Activated naive CD4-positive, alpha-beta T cell treated with anti-CD3 and anti-CD28 coated beads, Interleukin-2, amount 50 U/mL, for 16 hours (primary cell): ENCODE measurements at regions not wholly inside any gene's neighbourhood (a gene's known extent, or its start where the extent isn't known, plus 50 kb on each side); places are given as distances from the start of the nearest gene placed in this dataset.
"Not testable (repeated sequence)": the region's sequence is repeated elsewhere in the genome, so short reads cannot be mapped to it uniquely, and the experiment has no call there.

Experiments used
- DNase-seq: peaks from one replicate; pipeline ENCODE4 v3.0.0-alpha.2; 2020

DNA sequence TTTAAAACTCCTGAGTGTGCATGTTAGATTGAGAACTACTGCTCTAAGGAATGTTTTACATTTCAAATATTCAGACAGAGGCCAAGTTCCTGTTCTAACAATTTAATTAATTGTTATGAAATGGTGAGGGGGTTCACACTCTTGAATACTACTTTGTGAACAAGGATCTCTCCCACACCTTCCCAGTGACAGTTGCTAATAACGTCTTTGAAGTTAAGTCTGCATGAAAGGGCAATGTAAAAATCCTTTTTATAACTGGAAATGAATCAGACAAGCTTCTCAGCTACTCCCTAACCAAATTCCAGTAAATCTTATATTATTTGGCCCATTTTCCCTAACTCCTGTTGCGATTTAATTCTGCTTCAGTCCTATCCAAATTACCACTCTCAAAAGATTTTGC lies 828.5 kb upstream of the ADAMTS5 start:
- no peak for DNase-seq

DNA sequence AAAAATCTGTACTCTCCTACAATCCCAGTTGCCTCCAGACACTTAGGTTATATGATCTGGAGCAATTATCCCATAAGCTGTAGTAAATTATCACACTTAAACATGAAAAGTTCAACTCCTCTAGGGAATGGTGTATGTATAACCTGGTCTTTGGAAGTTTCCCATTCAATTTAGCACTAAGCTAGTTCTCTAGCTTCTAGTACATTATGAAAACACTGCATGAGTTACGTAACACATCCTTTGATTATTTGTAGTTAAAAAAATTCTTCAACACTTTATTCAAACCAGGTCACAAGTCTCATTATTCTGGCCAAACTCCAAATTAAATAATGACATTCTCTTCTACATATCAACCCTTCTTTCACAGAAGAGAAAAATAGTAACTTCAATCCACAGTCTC lies 827.0 kb upstream of the ADAMTS5 start:
- DNase-seq: no peak

DNA sequence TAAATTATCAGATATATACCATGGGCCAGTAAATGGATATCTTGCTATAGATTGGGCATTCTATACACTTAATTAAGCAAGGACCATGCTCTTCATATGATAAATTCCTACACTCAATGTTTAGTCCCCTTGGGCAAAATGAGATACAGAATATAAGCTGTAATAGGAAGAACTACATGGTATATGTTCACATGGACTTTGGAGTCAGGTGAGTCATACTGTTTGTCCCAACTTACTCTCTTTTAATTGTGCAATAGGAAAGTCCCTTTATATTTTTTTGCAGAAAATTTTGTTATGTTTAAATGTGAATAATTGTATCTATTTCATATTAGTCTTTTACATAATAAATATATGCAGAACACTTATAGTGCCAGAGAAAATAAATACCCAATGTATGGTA lies 820.2 kb upstream of the ADAMTS5 start:
- no peak for DNase-seq

DNA sequence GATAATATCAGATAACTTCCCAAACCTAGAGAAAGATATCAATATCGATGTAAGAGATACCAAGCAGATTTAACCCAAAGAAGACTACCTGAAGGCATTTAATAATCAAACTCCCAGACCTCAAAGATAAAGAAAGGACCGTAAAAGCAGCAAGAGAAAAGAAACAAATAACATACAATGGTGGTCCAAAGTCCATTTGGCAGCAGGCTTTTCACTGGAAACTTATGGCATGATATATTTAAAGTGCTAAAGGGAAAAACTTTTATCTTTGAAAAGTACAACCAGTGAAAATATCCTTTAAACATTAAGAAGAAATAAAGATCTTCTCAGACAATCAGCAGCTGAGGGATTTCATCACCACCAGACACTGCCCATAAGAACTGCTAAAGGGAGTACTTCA lies 812.7 kb upstream of the ADAMTS5 start:
- no peak for DNase-seq

DNA sequence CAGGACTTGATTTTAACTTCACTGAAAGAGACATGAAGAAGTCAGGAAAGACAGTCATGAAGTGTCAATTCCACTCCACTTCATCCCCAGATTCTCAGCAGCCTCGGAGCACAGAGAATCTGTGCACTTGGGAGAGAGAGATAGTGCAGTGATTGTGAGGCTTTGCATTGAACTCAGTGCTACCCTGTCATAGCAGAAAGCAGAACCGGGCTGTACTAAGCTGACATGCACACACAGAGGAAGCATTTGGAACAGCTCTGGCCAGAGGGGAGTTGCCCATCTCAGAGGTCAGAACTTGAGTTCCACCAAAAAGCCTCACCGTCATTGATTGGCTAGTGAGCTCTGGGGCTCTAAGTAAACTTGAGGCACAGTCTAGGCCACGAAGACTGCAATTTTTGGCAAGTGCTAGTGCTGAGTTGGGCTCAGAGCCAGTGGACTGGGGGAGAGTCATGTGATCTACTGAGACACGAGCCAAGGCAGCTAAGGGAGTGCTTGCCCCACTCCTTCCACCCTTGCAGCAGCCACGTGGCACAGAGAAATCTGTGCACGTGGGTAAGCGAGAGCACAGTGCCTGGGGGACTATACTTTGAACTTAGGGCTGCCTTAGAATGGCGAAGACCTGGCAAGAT lies 810.2 kb upstream of the ADAMTS5 start:
- no peak for DNase-seq

DNA sequence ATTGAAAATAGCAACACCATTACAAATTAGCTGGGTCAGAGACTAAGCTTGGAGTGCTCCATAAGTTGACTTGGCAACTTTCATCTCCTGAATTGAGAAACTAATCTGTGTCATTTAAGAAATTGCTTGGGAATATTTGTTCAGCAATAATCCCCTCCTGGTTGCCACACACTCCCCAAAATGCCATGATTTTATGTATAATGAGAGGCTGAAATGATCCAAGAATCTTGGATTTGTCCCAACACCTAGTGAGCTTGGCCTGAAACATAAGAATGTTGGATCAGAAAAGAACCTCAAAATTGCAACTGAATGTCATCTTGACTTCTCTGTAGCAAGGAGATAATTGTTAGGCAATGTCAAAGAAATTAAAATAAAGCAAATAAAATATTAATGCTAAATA lies 805.9 kb upstream of the ADAMTS5 start:
- DNase-seq: no peak

DNA sequence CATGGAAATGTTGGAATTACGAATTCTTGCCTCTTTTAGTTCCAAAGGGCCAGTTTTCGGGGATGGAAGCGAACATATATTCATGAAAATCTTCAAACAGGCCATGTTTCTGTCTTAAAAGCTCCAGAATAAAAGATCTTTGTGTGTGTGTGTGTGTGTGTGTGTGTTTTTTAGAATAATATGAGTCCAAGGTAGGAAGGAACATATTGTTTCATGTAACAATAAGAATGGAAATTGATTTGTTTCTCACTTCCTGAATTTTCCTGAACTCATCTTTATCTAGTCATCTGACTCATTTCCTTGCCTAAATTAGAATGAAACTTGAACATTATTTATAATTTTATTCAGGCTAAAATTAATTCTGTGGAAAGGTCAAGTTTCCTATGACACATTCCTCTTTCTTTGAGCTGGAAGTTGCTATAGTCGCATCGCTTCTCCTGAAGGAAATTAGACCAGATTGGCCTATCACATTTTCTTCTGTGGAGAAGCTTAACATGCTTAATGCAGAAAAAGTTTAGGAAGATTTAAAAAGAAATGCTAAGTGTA lies 805.1 kb upstream of the ADAMTS5 start:
- no peak for DNase-seq

DNA sequence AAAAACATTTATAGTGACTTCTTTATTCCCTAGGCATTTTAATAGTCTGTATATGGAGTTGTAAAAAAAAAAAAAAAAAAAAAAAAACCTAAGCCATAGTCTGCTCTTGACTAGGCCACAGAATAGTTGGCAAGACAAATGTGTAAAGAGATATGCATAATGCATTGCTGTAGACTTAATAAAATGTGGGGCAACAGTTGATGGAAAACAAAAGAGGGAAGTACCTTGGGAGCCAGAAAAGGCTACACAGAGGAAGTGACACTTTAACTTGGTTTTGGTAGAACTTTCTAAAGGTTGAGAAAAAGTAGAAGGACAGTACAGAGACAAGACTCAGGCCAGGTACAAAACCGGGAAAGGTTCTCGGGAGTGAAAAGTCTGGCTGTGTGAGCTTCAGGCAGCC lies 802.9 kb upstream of the ADAMTS5 start:
- no peak for DNase-seq

DNA sequence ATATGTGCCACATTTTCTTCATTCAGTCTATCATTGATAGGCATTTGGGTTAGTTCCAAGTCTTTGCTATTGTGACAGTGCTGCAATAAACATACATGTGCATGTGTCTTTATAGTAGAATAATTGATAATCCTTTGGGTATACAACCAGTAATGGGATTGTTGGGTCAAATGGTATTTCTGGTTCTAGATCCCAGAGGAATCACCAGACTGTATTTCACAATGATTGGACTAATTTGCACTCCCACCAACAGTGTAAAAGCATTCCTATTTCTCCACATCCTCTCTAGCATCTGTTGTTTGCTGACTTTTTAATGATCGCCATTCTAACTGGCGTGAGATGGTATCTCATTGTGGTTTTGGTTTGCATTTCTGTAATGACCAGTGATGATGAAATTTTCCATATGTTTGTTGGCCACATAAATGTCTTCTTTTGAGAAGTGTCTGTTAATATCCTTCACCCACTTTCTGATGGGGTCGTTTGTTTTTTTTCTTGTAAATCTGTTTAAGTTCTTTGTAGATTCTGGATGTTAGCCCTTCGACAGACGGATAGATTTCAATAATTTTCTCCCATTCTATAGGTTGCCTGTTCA lies 801.3 kb upstream of the ADAMTS5 start:
- not testable (repeated sequence) for DNase-seq

DNA sequence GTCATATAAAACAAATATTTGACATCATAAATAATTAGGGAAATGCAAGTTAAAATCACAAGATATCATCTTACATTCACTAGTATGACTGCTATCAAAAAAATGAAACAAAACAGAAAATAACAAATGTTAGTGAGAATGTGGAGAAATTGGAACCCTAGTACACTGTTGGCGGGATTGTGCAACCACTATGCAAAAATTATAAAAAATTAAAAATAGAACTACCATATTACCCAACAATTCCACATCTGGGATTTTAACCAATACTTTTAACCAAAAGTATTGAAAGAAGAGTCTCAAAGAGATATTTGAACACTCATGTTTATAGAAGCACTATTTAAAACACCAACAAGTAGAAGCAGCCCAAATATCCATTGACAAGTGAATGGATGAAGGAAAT lies 797.2 kb upstream of the ADAMTS5 start:
- DNase-seq: no peak

DNA sequence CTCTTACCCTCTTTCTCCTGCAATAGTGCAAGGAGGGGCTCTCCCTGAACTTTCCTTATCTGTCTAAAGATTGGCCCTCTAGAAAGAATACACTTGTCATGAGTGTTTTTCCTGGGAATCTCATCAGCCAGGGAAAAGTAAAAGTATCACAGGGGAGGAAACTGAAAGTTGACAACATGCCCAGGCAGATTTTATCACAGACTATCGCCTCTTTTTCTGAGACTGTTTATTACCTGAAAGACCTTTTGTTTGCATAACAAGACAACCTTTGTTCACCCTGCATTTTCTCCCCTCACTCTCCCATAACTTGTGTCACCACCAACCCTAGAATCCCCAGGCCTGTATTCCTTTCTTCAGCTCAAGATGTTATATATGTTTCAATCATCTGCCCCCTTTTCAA lies 794.7 kb upstream of the ADAMTS5 start:
- no peak for DNase-seq

DNA sequence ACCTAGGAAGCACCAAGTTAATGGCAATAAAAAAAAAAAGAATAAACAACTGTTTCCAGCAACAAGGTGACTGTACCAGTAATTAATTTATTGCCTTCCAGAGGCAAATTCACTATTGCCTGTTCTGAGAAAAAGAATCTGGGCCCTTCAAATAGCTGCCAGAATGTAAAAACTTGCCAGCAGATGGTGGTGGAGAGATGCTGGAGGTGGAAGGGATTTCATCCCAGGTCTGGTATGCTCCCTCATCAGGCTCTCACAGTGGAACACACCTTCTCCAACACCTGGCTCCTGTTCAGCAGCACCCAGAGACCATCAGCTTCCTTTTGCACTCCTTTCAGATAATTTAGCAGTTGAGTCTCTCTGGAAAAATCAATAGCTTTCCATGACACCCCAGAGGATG lies 792.9 kb upstream of the ADAMTS5 start:
- DNase-seq: no peak

DNA sequence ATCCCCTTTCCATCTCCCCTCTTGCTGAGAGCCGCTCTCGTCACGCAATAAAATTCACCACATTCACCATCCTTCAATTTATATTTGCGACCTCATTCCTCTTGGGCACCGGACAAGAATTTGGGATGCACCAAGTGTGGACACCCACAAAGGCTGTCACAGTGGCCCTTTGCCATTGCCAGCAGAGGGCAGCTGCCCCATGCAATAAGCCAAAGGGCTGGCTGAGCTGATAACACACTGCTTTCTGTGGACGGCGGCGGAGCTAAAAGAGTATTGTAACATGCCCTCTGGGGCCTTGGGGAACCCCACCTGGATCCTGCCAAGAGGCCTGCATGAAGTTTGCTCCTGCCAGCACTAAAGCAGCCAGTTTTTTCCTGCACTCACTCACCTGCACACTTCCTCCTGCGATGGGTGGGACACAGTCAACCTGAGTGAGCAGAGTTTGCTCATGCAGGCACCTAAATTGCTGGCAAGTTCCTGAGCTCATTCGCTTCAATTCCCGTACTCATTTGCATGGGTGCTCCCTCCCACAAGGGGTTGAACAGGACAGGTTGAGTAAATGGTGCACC lies 792.3 kb upstream of the ADAMTS5 start:
- no peak for DNase-seq

DNA sequence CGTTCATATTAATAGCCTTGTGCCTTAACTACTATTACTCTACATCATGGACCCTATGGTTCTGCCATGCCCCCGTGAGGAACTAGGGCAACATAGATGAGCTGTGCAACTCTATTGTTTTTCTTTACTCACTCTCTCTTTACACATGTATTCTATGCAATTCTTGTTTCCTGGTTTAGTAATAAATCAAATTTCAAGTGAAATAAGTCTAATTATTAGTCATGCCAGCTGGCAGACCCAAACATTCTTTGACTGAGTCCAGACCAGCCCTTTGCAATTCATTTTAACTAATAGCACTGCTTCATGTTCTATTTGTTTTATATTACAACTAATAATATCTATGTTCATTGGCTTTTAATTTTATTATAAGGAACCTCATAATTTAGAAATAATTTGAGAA lies 789.3 kb upstream of the ADAMTS5 start:
- DNase-seq: no peak

DNA sequence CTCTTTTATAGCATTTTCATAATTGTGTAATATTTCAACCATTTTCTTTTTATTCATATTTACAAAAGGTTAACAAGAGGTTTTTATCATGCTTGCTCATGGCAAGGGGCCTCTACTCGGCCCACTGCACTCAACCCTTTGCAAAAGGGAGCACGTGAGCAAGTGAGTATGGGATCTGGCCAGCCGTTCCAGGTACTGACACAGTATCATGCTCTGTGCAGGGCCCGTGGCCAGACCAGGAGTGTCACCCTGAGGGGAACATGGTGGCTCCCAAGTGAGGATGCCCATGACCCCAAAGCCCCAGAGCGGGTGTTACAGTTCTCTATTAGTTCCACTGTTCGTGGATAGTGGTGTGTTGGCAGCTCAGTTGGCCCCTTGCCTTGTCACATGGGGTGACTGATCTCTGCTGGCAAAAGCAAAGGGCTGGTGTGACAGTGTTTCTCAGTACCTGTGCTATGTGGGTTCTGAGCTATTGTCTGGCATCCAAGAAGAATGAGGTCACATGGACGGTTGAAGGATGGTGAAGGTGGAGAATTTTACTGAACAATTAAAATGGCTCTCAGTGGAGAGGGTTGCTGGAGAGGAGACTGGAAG lies 777.2 kb upstream of the ADAMTS5 start:
- no peak for DNase-seq

DNA sequence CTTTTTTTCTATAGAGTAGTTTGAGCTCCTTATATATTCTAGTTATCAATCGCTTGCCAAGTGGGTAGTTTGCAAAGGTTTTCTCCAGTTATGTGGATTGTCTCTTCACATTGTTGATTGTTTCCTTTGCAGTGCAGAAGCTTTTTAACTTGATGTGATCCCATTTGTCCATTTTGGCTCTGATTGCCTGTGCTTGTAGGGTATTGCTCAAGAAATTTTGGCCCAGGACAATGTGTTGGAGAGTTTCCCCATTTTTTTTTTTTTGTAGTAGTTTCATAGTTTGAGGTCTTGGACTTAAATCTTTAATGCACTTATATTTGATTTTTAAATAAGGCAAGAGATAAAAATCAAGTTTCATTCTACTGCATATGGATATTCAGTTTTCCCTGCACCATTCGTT lies 774.8 kb upstream of the ADAMTS5 start:
- DNase-seq: no peak

DNA sequence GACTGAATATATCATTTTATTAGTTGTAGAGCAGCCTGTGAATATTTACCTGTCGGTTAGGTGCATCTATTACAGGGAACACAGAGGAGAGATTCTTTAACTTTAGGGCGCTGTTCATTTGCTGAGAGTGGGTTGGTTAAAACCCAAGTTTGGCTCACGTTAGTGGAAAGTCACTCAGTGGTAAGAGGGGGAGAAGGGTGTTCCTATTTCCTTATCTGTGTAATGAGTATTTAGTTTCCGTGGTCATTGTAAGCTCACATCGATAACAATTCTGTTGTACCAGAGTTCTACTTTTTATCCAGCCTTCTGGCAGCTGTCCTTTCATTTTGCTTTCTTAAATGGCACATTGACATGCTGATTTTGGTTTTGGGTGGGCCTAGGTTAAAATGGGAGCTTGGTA lies 773.2 kb upstream of the ADAMTS5 start:
- no peak for DNase-seq

DNA sequence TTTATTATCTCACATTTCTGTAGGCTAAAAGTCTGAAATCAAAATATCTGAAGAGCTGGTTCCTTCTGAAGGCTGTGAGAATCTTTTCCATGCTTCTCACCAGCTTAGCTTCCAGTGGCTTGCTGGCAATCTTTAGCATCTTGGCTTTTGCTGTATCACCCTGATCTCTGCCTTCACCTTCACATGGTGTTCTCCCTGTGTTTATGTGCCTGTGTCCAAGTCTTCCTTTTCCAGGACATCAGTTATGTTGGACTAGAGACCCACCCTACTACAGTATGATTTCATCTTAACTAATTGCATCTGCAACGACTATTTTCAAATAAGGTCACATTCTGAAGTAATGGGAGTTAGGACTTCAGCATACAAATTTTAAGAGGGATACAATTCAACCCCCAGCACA lies 772.3 kb upstream of the ADAMTS5 start:
- DNase-seq: no peak

DNA sequence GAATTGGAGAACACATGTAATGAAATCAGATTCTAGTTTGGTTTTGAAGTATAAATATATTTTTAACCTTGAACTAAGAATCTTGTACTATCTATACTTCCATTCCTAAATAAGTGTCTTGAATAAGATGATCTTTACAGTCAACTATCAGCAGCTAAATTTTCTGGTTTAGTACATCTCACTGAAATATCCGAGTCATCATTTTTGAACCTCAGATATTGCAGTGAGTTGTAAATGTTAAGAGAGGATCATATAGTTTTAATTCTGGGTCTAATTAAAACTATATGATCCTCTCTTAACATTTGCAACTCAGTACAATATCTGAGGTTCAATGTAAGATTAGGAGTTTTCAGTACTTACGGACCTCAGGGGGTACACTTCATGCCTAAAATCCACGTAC lies 768.8 kb upstream of the ADAMTS5 start:
- no peak for DNase-seq

DNA sequence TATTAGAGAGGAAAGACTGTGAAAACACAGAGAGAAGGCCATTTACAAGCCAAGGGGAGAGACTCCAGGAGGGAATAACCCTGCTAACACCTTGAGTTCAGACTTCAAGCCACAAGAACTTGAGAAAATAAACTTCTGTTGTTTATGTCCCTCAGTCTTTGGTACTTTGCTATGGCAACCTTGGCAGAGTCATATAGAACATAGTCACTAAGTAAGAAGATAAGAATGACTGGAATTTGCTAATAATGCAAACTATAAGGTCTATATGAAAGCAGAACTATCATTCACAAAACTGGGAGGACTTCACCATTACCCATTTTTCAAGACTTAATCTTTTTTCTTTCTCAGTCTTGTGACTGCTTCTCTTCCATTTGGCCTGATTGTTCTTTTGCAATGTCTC lies 767.3 kb upstream of the ADAMTS5 start:
- DNase-seq: no peak

DNA sequence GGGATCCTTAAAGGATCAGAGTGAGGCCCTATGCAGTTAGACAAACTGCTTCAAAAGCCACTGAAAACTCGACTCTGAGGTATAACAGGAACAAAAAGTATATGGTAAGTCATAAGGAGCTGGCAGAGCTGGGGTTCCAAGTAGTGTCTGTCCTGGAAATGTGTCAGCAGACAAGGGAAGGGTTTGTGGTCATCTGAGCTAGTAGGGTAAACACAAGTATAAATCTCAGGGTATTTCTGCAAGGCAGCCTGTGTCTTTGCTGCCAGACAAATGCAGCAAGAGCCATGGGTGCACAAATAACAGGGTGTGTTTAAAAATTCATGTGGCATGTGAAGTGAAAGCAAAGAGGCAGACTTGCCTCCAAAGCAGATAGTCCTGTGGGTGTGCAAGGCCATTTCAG lies 759.0 kb upstream of the ADAMTS5 start:
- no peak for DNase-seq

DNA sequence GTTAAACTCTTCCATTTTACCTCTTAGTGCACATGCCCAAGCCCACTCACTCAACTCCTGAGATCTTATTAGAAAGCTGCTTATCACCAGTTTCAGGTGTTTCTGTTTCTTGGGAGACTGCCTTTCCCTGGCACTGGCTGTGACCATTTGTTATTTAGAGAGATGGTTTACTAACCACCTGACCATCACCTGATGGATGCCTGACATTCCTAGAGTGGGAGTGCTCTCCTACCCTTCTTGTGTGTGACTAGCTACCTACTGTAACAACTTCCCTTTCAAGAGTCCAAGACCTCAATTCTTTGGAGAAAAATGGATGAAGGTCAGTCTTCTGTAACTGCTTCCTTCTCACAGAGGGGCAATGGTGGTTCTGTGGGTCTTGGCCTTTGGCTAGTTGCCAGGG lies 755.2 kb upstream of the ADAMTS5 start:
- DNase-seq: no peak

DNA sequence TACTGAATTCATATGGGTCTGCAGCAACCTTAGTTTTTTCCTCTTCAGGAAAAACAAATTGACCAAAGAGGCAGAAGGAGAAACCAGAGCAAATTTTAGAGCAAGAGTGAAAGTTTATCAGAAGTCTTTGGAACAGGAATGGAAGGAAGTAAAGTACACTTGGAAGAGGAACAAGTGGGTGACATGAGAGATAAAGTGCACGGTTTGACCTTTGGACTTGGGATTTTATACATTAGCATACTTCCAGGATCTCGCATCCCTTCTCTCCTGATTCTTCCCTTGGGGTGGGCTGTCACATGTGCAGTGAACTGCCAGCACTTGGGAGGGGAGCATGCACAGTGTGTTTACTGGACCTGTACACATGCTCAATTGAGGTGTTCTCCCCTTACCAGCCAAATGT lies 754.8 kb upstream of the ADAMTS5 start:
- DNase-seq: no peak

DNA sequence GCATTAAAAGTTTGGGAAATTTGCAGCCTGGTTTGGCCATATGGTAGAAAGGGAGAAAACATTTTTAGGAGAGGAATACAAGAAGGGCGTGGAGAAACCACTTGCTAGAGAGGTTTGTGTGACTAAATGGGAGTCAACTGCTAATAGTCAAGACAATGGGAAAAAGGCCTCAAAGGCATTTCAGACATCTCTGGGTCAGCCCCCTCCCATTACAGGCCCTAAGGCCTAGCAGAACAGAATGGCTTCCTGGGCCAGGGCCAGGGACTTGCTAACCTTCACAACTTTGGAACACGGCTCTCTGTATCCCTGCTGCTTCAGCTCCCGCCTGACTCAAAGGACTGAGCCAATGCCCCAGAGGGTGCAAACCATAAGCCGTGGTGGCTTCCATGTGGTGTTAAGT lies 752.3 kb upstream of the ADAMTS5 start:
- DNase-seq: no peak
